ENCODE measurements at regions not wholly inside any gene's neighbourhood (a gene's known extent, or its start where the extent isn't known, plus 50 kb on each side); places are given as distances from the start of the nearest gene placed in this dataset.

- TF ChIP-seq CTCF (IDR thresholded peaks at IDR 0.05) (no peak), POLR2A (IDR thresholded peaks at IDR 0.05) (no peak)
Measured at GRCh38 chr6:27154696-27155095, 92.8 kb upstream of the PRSS16 start.
